ENCODE measurements at regions not wholly inside any gene's neighbourhood (a gene's known extent, or its start where the extent isn't known, plus 50 kb on each side); places are given as distances from the start of the nearest gene placed in this dataset.

- DNase-seq = no peak
These were observed 1194.6 kb downstream of the SORCS1 start for GRCh38 chr10:105969884-105970377.

- DNase-seq = no peak
These were observed 1195.8 kb downstream of the SORCS1 start for GRCh38 chr10:105968666-105969065.

GRCh38 chr10:105967256-105967655 lies 1197.2 kb downstream of the SORCS1 start:
- DNase-seq = no peak

- no peak for DNase-seq
These were observed 1199.4 kb downstream of the SORCS1 start for GRCh38 chr10:105965141-105965540.

GRCh38 chr10:105964009-105964408 lies 1200.5 kb downstream of the SORCS1 start:
- no peak for DNase-seq

GRCh38 chr10:105963334-105963884 lies 1201.1 kb downstream of the SORCS1 start:
- no peak for DNase-seq

- no peak for DNase-seq
These were observed 1208.0 kb downstream of the SORCS1 start for GRCh38 chr10:105956550-105956949.

- DNase-seq = no peak
These were observed 1210.6 kb downstream of the SORCS1 start for GRCh38 chr10:105953861-105954260.

GRCh38 chr10:105953056-105953455 lies 1211.5 kb downstream of the SORCS1 start:
- no peak for DNase-seq

- no peak for DNase-seq
These were observed 1212.4 kb downstream of the SORCS1 start for GRCh38 chr10:105952153-105952552.

GRCh38 chr10:105950410-105950809 lies 1214.1 kb downstream of the SORCS1 start:
- DNase-seq = peak in 1 of 2 donors; percentile 2

GRCh38 chr10:105949721-105950120 lies 1214.8 kb downstream of the SORCS1 start:
- no peak for DNase-seq

- DNase-seq = no peak
These were observed 1239.3 kb downstream of the SORCS1 start for GRCh38 chr10:105925045-105925785.

GRCh38 chr10:105921348-105921747 lies 1243.2 kb downstream of the SORCS1 start:
- no peak for DNase-seq

GRCh38 chr10:105914432-105914831 lies 1250.1 kb downstream of the SORCS1 start:
- DNase-seq = no peak

- no peak for DNase-seq
These were observed 1255.8 kb downstream of the SORCS1 start for GRCh38 chr10:105908701-105909100.

- DNase-seq = no peak
These were observed 1244.4 kb downstream of the SORCS3 start for GRCh38 chr10:105885495-105885894.

- no peak for DNase-seq
These were observed 1238.3 kb downstream of the SORCS3 start for GRCh38 chr10:105879401-105879800.

- no peak for DNase-seq
These were observed 1234.0 kb downstream of the SORCS3 start for GRCh38 chr10:105875050-105875449.

GRCh38 chr10:105872665-105873064 lies 1231.6 kb downstream of the SORCS3 start:
- DNase-seq = no peak

GRCh38 chr10:105868935-105869334 lies 1227.8 kb downstream of the SORCS3 start:
- no peak for DNase-seq

- DNase-seq = no peak
These were observed 1223.8 kb downstream of the SORCS3 start for GRCh38 chr10:105864854-105865253.

- DNase-seq = no peak
These were observed 1216.5 kb downstream of the SORCS3 start for GRCh38 chr10:105857268-105858264.
